EH (cell line): ENCODE measurements at regions not wholly inside any gene's neighbourhood (a gene's known extent, or its start where the extent isn't known, plus 50 kb on each side); places are given as distances from the start of the nearest gene placed in this dataset.

Experiments
- DNase-seq: peaks from one replicate; pipeline ENCODE4 v3.0.0-alpha.2; 2015; ENCODE audit warnings: low read depth

DNA sequence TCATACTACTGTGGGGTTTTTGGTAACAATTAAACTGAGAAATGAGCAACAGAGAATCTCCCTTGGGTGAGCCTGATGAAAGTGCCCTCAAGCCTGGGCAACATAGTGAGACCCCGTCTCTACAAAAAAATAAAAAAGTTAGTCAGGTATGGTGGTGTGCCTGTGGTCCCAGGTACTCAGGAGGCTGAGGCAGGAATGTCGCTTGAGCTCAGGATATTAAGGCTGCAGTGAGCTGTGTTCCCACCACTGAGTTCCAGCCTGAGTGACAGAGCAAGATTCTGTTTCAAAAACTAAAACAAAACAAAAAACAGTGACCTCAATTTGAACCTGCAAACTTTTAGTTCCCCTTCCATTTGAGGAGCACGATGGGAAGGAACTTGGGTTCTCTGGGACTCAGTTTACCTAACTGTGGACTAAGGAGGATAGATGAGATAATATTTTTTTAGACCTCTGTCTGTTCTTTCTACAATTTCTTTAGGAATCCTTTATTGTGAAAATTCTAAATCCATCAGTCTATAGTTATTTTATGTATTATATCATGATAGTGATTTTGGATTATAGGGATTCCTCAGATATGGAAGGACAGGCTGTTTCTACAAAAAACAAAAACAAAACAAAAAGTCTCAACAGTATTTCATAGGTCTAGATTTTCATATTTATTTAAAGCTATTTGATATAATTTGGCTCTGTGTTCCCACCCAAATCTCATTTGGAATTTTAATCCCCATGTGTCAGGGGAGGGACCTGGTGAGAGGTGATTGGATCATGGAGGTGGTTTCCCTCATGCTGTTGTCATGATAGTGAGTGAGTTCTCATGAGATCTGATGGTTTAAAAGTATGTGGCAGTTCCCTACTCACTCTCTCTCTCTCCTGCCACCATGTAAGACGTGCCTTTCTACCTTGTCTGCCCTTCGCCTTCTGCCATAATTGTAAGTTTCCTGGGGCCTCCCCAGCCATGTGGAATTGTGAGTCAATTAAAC is 178.6 kb downstream of the MYCN start:
- no peak for DNase-seq

DNA sequence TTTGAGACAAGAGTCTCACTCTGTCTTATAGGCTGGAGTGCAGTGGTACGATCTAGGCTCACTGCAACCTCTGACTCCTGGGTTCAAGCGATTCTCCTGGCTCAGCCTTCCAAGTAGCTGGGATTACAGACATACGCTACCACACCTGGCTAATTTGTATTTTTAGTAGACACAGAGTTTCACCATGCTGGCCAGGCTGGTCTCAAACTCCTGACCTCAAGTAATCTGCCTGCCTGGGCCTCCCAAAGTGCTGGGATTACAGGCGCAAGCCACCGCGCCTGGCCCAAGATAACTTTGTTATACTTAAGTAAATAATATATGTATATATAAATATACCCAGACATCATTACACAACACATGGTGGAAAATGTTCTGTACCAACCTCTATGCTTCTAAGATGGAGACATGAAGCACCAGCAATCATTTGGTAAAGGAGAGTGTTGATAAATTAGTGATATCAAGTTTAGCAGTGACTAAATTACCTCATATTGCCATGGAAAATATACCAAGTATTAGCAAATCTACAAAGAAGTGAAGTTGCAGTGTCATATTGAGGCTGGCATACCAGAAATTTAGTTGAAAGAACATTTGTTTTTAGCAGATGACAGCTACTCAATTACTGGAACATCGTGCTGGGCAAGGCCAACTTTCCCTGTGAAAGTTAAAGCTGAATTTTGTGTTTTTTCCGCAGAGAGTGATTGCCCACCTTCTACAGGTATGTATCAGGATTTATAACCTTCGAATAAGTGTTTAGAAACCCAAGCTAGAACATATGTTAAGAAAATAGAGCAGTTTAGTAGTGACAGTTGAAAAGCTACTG is 177.7 kb downstream of the MYCN start:
- DNase-seq, result no peak

DNA sequence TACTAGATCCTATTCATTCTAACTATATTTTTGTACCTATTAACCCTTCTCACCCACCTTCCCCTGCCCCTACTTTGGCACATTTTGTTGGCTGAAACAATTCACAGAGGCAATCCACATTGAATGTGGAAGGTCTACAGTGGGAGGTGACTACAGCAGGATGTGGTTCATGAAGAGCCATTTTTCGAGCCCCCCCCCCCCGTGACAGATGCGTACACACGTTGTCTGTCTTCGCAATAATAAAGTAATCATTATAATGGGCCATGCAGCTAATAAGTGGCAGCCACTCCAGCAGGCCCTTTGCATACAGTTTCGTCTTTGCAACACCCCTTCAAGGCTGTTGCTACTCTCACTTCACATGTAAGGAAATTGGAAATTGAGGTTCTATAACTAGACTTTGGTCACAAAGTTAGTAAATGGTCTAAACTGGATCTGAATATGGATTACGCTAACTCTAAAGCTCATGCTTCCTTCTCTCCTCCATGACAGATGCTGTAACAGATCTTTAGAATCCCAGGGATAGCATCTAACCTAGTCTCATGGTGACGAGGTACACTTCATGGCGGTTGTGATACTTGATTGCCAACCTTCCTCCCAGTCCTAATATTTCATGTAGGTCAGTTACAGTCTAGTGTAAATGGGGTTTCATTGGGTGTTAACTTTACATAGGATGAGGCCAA is 176.8 kb downstream of the MYCN start:
- no peak for DNase-seq

DNA sequence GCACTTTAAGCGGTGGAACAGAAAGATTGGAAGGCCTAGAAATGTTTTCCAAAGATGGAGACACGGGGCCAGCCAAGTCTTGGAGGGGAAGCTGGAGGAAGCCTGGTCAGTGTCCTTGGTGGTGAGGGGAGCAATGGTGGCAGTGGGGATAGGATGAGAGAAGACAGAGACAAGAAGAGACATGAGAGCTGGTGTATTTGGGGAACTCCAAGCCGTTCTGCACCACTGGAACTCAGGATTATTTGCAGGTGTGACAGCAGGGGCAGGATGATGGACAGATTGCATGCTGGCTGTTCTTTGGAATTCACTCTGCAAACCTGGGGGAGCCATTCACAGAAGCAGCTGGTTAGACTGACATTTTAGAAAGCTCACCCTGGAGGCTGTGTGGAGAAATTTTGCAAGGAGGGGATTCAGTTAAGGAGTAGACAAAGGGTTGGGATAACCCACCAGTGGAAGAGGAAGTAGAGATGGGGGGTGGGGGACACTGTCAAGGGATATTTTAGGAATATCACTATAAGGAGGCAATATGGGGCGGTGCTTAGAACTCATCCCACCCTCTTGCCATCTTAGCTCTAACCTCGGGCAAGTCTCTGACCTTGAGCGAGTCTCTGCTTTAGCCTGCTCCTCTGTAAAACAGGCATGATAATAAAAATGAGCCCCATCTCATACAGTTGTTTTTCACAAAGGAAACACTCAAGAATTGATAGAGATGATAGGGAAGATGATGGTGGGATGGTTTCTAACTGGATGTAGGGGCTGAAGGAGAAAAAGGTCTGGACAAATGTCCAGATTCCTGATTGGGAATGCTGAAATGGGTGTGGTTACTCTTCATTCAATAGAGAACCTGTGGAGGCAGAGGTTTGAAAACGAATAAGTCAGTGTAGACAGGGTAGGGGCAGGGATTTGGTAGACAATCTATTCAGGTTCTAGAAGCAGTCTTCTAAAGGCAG is 175.8 kb downstream of the MYCN start:
- DNase-seq, result no peak

DNA sequence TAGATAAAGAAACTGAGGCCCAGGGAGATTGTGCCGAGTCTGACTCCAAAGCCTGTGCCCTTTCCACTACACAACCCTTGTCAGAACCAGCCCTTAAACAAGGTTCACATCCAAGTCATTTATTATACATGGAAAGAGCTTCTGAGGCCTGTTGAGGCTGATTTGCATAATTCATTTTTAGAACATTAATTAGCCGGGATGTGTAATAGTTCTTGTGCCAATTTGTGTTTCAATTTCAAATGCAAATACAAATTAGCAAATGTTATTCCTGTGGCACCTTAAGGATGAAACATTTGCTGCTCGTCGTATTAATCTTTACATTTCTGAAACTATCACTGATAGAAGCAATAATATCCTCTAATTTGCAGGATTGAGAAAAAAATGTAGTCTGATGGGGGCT is 174.9 kb downstream of the MYCN start:
- no peak for DNase-seq

DNA sequence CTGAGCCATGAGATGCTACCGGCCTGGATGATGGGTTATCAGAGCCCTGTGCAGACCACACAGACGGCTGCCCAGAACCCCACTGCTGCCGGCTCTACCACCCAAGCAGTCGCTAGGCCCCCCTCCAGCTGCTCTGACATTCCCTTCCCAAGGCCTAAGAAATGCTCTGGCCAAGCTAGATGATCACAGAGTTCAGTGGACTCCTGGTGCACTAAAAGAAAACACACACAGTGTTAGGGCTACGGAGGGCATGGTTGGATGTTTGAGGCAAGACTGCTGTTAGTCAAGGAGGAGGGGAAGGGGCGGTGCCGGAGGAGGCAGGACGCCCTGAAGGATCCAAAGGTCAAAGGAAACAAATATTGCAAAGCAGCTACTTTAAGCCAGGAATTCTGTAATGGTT is 174.5 kb downstream of the MYCN start:
- no peak for DNase-seq

DNA sequence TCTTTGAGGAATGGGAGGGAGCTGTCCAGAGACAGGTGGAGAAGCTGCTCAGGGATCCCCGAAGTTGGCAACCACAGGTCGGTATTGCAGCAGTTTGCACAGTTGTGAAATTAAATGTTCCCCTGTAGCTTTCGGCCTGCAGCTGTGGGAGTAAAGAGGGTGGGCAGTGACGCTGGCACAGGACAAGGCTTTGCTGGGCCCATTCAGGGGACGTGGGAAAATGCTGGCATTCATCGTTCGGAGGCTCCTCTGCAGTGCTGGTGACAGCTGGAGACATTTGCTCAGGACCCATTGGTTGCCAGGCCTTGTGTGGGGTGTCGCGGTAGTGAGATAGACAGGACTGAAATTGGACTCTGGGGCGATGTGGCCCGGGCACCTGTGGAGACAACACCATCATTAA is 173.7 kb downstream of the MYCN start:
- no peak for DNase-seq

DNA sequence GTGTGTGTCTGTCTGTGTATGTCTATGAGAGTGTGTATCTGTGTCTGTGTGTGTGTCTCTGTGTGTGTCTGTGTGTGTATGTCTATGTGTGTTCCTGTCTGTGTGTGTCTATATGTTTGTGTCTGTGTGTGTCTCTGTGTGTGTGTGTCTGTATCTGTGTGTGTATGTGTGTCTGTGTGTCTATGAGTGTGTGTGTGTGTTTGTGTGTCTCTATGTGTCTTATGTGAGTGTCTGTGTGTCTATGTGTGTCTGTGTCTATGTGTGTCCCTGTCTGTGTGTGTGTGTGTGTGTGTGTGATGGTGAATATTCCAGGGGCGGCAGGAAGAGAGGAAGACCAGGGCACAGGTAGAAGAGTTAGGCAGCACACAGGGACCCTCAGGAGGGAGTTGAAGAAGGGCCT is 173.2 kb downstream of the MYCN start:
- DNase-seq, result no peak

DNA sequence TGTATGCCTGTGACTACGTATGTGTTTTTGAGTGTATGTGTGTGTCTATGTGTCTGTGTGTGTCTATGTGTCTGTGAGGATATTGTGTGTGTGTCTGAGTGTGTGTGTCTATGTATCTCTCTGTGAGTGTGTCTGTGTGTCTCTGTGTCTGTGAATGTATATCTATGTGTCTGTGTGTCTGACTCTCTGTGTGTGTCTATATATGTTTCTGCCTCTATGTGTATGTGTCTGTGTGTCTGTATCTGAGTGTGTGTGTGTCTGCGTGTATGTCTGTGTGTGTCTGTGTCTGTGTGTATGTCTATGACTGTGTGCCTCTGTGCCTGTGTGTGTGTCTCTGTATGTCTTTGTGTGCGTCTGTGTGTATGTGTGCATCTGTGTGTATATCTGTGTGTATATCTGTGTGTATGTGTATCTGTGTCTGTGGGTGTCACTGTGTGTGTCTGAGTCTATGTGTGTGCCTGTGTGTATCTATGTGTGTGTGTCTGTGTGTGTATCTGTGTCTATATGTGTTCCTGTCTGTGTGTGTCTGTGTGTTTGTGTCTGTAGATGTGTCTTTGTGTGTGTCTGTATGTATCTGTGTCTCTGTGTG is 172.7 kb downstream of the MYCN start:
- no peak for DNase-seq

DNA sequence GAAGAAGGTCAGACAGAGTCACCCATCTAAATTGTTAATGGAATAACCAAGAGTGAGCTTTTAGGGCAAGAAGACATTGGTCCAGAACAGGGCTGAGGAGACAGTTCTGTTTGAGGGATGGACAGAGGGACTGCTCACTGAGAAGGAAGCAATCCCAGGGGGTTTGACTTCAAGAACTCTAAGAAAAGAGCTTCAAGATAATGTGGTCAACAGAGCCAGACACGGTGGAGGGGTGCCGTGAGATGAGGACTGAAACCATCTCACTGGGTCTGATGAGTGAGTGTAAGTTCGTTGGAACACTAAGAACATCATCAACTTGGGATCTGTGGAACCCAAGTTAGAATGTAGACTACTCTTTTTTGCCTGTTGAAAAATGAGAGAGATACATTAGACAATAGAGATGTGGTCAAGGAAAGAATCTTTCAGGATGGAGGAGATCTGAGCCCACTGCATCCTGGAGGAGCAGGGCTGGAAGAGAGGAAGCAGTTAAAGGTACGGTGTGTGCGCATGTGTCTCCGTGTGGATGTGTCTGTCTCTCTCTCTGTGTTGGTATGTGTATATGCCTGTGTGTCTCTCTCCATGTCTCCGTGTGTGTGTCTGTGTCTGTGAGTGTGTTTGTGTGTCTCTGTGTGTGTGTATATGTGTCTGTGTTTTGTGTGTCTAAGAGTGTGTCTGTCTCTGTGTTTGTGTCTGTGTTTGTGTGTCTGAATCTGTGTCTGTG is 172.1 kb downstream of the MYCN start:
- no peak for DNase-seq

DNA sequence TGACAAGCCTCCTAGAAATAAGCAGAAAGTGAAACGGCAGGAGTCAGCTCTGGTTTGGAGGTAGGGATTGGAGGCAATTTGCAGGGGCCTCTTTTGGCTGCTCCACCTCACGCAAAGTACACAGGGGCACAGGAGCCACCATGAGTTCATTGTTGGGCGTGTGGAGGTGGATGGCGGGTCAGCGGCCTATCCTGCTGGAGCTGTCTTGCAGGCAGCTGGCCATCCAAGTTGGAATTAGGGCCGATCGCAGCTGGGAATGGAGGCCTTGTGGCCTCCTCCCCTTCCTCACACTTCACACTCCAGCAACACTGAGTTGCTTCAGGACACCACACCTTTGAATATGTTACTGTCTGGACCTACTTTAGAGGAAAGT is 171.5 kb downstream of the MYCN start:
- DNase-seq, result no peak

DNA sequence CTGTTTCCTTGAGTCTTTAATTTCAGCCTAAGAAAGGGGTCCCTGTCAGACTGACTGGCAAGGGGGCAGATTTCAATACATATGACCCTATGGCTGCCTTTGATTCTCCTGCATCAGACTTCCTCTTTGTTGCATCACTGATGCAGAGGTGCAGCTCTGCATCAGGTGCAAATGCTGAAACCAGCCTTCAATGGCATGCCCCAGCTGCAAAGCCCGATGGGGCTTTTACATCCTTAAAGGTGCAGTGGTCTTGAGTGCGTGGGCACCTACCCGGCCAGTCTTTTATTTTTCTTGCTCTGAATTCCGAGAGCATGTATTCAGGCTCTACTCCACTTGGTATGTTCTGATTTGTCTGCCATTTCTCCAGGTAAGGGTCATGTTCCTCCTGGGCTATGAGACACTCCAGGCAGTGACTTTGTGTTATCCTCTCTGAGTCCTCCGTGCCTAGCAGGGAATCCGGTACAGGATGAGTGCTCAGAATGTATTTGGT is 169.5 kb downstream of the MYCN start:
- DNase-seq, result no peak

DNA sequence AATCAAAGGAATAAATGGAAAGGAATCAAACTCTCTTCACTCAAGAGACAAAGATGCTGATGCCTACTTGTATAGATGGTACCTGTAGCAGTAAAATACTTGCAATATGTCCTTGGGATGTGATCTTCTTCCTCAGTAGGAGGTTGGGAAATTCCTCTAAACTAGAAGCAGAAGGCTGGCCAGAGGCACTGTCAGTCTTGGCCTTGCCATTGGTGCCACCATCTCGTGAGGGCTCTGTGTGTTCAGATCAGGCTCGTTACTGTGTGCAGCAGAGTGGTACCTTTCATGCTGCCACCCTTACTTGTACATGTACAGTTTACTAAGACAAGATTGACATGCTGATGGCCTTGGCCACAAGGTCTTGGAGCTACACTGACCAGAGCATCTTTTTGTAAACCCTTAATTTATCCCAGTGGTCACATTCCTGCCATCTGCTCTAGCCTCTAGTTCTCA is 169.0 kb downstream of the MYCN start:
- no peak for DNase-seq

DNA sequence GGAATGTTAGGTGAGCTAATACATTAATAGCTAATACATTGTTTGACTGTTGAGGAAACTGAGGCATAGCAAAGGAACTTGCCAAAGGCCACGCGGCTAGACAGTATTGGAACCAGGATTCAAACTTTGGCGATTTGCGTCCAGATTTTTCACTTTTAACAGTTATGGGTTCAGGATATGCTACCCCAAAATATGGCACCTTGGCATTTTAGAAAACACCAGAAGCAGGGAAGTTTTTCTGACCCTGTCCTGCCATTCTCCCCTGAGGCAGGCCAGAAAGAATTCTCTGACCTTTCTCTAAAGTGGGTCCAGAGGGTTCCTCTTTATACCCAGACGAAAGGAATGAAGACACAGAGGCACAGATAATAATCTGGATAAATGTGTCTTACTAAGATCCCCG is 166.9 kb downstream of the MYCN start:
- DNase-seq, result no peak

DNA sequence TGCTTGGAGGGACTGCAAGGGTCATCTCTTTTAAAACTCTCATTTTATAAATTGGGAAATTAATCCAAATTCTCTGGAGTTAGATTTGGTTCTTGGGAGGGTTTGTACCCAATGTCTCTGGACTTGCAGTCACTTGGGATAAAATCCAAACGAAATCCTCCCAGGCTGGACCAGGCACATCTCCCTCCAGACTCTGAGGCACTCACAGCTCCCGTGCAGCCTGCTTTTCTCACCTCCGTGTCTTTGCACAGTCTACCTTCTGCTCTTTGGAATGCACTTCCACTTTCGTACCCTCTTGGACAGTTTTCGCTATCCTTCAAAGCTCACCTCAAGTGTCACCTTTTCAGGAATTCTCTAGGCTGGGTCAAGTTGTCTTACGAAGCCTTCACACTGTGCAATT is 166.3 kb downstream of the MYCN start:
- no peak for DNase-seq

DNA sequence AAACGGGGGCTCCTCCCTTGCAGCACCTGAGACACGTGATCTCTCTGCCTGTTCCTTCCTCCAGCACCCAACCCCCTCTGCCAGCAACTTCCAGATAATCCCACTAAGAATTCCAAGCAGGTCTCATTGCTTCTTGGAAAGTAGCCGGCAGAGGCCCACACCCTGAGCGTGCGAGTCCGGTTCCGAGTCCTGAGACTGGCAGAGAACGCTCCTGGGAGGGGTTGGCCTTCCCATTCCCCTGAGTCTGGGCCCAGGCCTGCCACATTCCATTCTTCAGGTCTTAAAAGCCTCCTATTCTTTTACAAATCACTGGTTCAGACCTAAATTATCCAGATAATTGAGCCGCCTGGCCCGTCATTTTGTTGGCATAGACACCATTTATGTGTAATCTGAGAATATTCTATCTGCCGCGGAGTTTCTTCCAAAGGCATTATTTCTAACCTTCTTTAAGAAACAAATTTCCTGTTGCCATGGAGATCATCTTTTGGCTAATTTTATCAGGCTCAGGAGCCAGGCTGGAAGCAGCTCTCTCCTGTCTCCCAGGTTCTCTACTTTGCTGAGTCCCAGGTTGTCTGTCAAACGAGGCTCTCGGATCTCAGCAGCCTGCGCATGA is 165.4 kb downstream of the MYCN start:
- DNase-seq, result no peak

DNA sequence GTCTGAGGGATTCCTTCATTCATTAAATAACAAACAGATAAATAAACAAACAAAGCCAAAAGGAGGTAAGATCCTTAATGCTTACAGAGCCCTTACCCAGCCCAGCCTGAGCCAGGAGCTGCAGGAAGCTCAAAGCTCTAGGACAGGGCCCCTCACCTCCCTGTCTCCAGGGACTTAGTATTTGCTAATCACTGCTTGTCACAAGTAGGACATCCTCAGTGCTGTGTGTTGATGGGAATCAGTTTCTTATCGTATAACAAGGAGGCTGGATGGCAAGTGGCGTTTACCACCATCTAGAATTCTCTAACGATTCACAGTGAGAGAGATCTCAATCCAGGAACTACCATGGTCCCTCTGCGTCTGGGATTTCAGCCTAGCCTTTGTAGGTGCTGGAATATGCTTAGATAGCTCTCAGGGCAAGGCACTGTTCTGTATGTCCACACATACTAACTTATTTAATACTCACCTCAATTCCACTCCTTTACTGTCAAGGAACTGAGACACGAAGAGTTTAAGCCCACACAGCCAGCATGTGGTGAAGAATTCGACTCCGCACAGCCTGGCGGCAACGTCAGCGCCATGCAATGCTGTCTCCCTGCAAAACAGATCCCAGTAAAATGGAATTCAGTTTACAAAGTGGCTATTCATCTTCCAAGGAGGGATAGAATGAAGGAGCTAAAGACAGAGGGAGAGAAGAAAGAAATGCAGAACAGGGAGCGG is 164.8 kb downstream of the MYCN start:
- no peak for DNase-seq

DNA sequence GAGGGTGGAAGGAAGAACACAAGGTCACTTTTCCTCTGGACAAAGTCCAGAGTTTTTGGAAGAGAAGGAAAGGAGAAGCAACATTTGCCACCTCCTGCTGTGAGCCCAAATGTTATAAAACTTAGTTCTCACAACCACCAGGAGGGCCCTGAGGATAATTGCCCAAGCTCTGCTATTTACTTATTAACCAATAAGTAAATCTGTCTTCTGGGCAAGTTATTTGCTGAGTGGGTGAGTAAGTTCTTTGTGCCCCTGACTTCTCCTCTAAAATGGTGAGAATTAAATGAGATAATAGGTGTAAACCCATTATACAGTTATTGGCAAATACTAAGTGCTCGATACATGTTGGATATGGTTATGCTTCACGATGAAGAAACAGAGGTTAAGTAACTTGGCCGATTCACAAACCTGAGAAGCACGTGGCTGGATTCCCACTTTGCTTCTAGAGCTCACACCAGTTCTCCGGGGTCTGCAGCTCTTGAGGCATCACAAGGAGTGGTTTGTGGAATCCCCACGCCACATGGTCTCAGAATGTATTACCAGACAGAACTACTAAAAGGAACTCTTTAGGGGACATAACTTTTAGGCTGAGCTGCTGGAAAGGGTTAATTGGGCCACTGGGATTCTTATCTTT is 164.1 kb downstream of the MYCN start:
- no peak for DNase-seq
